Stomach smooth muscle (tissue), 2 donors: ENCODE measurements at regions not wholly inside any gene's neighbourhood (a gene's known extent, or its start where the extent isn't known, plus 50 kb on each side); places are given as distances from the start of the nearest gene placed in this dataset.
A peak's percentile ranks its signal among the peaks of the same experiment; 100 is the strongest.
"Not testable (repeated sequence)": the region's sequence is repeated elsewhere in the genome, so short reads cannot be mapped to it uniquely, and the experiment has no call there.

Source experiments
- H3K27ac ChIP-seq: one replicate; pipeline ENCODE4 v1.7.0; 2013; ENCODE audit warnings: mild to moderate bottlenecking, low read length, inconsistent platforms
- H3K27me3 ChIP-seq, 2 donors: one replicate each; pipeline ENCODE4 v1.7.0; 2013; ENCODE audit warnings: low read length in 2 of 2; ENCODE audit not compliant: insufficient read depth in 2 of 2, control insufficient read depth in 1 of 2
- H3K36me3 ChIP-seq, 2 donors: one replicate each; pipeline ENCODE4 v1.7.0; 2013; ENCODE audit warnings: low read length in 2 of 2; ENCODE audit not compliant: control insufficient read depth in 2 of 2, insufficient read depth in 2 of 2
- H3K4me1 ChIP-seq: one replicate; pipeline ENCODE4 v1.7.0; 2013; ENCODE audit warnings: low read length; ENCODE audit not compliant: control insufficient read depth, insufficient read depth
- H3K4me3 ChIP-seq, 2 donors: one replicate each; pipeline ENCODE4 v1.7.0; 2013; ENCODE audit warnings: low read length in 2 of 2
- H3K9ac ChIP-seq, 2 donors: one replicate each; pipeline ENCODE4 v1.7.0; 2013; ENCODE audit warnings: low read length in 2 of 2, mild to moderate bottlenecking in 1 of 2
- H3K9me3 ChIP-seq, 2 donors: one replicate each; pipeline ENCODE4 v1.7.0; 2013; ENCODE audit warnings: low read length in 2 of 2; ENCODE audit not compliant: control insufficient read depth in 2 of 2
- donor health status: healthy.
- donor health status: Pancreatic carcinoma.

- H3K27ac ChIP-seq: no peak overlapping the region
- H3K27me3 ChIP-seq: no peaks in the 10 kb centered on the region
- H3K36me3 ChIP-seq: no peaks in the 10 kb centered on the region
- H3K4me3 ChIP-seq: no peak overlapping the region
- no peaks in the 10 kb centered on the region for H3K9me3 ChIP-seq
- H3K4me1 ChIP-seq: no peaks in the 10 kb centered on the region
- no peak overlapping the region for H3K9ac ChIP-seq
These were observed 210.9 kb upstream of the GALNT2 start for GRCh38 chr1:229856009-229856650.

GRCh38 chr1:229857585-229857984, 209.5 kb upstream of the GALNT2 start:
- H3K36me3 ChIP-seq: no peaks in the 10 kb centered on the region
- peaks cover 8% of the 10 kb centered on the region for H3K4me1 ChIP-seq
- H3K9ac ChIP-seq: no peak overlapping the region
- H3K9me3 ChIP-seq: no peaks in the 10 kb centered on the region
- H3K4me3 ChIP-seq: no peak overlapping the region
- no peak overlapping the region for H3K27ac ChIP-seq
- H3K27me3 ChIP-seq: no peaks in the 10 kb centered on the region

GRCh38 chr1:229859026-229859425, 208.0 kb upstream of the GALNT2 start:
- H3K4me3 ChIP-seq: no peak overlapping the region
- H3K9ac ChIP-seq: no peak overlapping the region
- H3K4me1 ChIP-seq: peaks cover 17% of the 10 kb centered on the region
- no peaks in the 10 kb centered on the region for H3K27me3 ChIP-seq
- H3K9me3 ChIP-seq: no peaks in the 10 kb centered on the region
- H3K27ac ChIP-seq: no peak overlapping the region
- H3K36me3 ChIP-seq: no peaks in the 10 kb centered on the region

- H3K4me3 ChIP-seq: no peak overlapping the region
- no peaks in the 10 kb centered on the region for H3K36me3 ChIP-seq
- H3K9ac ChIP-seq: no peak overlapping the region
- H3K27ac ChIP-seq: no peak overlapping the region
- H3K9me3 ChIP-seq: no peaks in the 10 kb centered on the region
- peaks cover 24% of the 10 kb centered on the region for H3K4me1 ChIP-seq
- H3K27me3 ChIP-seq: no peaks in the 10 kb centered on the region
These were observed 206.1 kb upstream of the GALNT2 start for GRCh38 chr1:229860926-229861325.

- H3K27ac ChIP-seq: peak overlapping the region; percentile 75
These were observed 204.8 kb upstream of the GALNT2 start for GRCh38 chr1:229862017-229862774.

GRCh38 chr1:229863651-229864545, 203.1 kb upstream of the GALNT2 start:
- no peaks in the 10 kb centered on the region for H3K36me3 ChIP-seq
- H3K27ac ChIP-seq: peak overlapping the region; percentile 46
- H3K4me3 ChIP-seq: peak overlapping the region in 1 of 2 donors; percentile 22
- no peaks in the 10 kb centered on the region for H3K9me3 ChIP-seq
- no peak overlapping the region for H3K9ac ChIP-seq
- H3K27me3 ChIP-seq: no peaks in the 10 kb centered on the region
- peaks cover 24% of the 10 kb centered on the region for H3K4me1 ChIP-seq

More at GRCh38 chr1:229862017-229862774, 204.8 kb upstream of the GALNT2 start:
- H3K9ac ChIP-seq: peak overlapping the region; percentile 60 to 66
- H3K27me3 ChIP-seq: no peaks in the 10 kb centered on the region
- H3K36me3 ChIP-seq: no peaks in the 10 kb centered on the region
- no peaks in the 10 kb centered on the region for H3K9me3 ChIP-seq
- H3K4me1 ChIP-seq: peaks cover 24% of the 10 kb centered on the region
- peak overlapping the region; percentile 17 to 37 for H3K4me3 ChIP-seq

- no peaks in the 10 kb centered on the region for H3K9me3 ChIP-seq
- no peaks in the 10 kb centered on the region for H3K36me3 ChIP-seq
- no peak overlapping the region for H3K4me3 ChIP-seq
- H3K9ac ChIP-seq: no peak overlapping the region
- H3K27me3 ChIP-seq: no peaks in the 10 kb centered on the region
- H3K4me1 ChIP-seq: peaks cover 31% of the 10 kb centered on the region
- peak overlapping the region; percentile 46 for H3K27ac ChIP-seq
These were observed 202.3 kb upstream of the GALNT2 start for GRCh38 chr1:229864686-229865230.

- H3K27ac ChIP-seq, H3K36me3 ChIP-seq, H3K9me3 ChIP-seq, H3K27me3 ChIP-seq, H3K4me3 ChIP-seq, H3K9ac ChIP-seq: not testable (repeated sequence)
- H3K4me1 ChIP-seq: peaks cover 35% of the 10 kb centered on the region
These were observed 201.7 kb upstream of the GALNT2 start for GRCh38 chr1:229865321-229865720.

- H3K36me3 ChIP-seq: no peaks in the 10 kb centered on the region
- H3K9ac ChIP-seq: no peak overlapping the region
- H3K4me1 ChIP-seq: peaks cover 38% of the 10 kb centered on the region
- no peaks in the 10 kb centered on the region for H3K9me3 ChIP-seq
- no peak overlapping the region for H3K27ac ChIP-seq
- no peak overlapping the region for H3K4me3 ChIP-seq
- H3K27me3 ChIP-seq: no peaks in the 10 kb centered on the region
These were observed 199.3 kb upstream of the GALNT2 start for GRCh38 chr1:229867726-229868125.

- Histone ChIP-seq H3K9me3 (no peaks in the 10 kb centered on the region), H3K36me3 (no peaks in the 10 kb centered on the region), H3K4me3 (no peak overlapping the region), H3K4me1 (peaks cover 33% of the 10 kb centered on the region), H3K27ac (no peak overlapping the region), H3K9ac (no peak overlapping the region), H3K27me3 (no peaks in the 10 kb centered on the region)
These were observed 197.8 kb upstream of the GALNT2 start for GRCh38 chr1:229869240-229869639.
